ENCODE measurements at regions not wholly inside any gene's neighbourhood (a gene's known extent, or its start where the extent isn't known, plus 50 kb on each side); places are given as distances from the start of the nearest gene placed in this dataset.

GRCh38 chr1:76786222-76786621, 81.1 kb upstream of the ST6GALNAC5 start:
- Mint-ChIP-seq H3K27ac (ENCODE audit: unreplicated experiment) (no peak overlapping the region), H3K36me3 (ENCODE audit: insufficient read depth, unreplicated experiment) (no peaks in the 10 kb centered on the region), H3K9me3 (ENCODE audit: low read depth, unreplicated experiment) (peaks cover 3% of the 10 kb centered on the region), H3K4me1 (ENCODE audit: low read depth, unreplicated experiment) (no peaks in the 10 kb centered on the region), H3K27me3 (ENCODE audit: unreplicated experiment) (no peaks in the 10 kb centered on the region), H3K4me3 (ENCODE audit: low read depth, unreplicated experiment) (no peak overlapping the region)
- DNase-seq = no peak
- BruUV-seq (replicated peaks) = no TSS peak
- intact Hi-C loops (cut with micrococcal nuclease; ENCODE audit: unreplicated experiment) = no loop called here
- TF ChIP-seq, protein P1, sequence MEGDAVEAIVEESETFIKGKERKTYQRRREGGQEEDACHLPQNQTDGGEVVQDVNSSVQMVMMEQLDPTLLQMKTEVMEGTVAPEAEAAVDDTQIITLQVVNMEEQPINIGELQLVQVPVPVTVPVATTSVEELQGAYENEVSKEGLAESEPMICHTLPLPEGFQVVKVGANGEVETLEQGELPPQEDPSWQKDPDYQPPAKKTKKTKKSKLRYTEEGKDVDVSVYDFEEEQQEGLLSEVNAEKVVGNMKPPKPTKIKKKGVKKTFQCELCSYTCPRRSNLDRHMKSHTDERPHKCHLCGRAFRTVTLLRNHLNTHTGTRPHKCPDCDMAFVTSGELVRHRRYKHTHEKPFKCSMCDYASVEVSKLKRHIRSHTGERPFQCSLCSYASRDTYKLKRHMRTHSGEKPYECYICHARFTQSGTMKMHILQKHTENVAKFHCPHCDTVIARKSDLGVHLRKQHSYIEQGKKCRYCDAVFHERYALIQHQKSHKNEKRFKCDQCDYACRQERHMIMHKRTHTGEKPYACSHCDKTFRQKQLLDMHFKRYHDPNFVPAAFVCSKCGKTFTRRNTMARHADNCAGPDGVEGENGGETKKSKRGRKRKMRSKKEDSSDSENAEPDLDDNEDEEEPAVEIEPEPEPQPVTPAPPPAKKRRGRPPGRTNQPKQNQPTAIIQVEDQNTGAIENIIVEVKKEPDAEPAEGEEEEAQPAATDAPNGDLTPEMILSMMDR (IDR thresholded peaks at IDR 0.05; ENCODE audit: unreplicated experiment) = no peak
- CTCF ChIA-PET = no interaction called here

DNA sequence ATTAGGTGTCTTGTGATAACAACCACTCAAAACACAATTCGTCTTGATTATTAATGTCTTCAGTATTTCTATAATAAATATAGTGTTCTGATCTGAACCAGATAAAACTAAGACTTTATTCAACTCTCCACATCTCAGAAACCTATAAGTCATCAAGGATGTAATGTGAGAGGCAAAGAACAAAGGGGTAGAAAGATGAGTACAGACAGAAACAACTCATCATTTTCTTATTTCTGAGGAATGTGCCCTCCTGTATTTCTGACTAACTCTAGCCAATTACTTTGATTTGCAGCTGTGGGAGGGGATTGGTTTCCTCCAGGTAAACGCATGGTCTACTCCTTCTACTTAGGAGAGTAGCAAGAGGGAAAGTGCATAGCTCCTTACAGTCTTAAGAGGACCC, 73.7 kb upstream of the ST6GALNAC5 start:
- Mint-ChIP-seq H3K27me3 (ENCODE audit: unreplicated experiment) (no peaks in the 10 kb centered on the region), H3K27ac (ENCODE audit: unreplicated experiment) (no peak overlapping the region), H3K4me3 (ENCODE audit: low read depth, unreplicated experiment) (no peak overlapping the region), H3K36me3 (ENCODE audit: insufficient read depth, unreplicated experiment) (no peaks in the 10 kb centered on the region), H3K4me1 (ENCODE audit: low read depth, unreplicated experiment) (no peaks in the 10 kb centered on the region), H3K9me3 (ENCODE audit: low read depth, unreplicated experiment) (no peaks in the 10 kb centered on the region)
- intact Hi-C loops (cut with micrococcal nuclease; ENCODE audit: unreplicated experiment) = no loop called here
- DNase-seq = no peak
- CTCF ChIA-PET = interaction anchor here (0.6 kb wide), 1 partner anchor 62 kb away, joined by 3 read pairs; no protein-coding TSS in a partner anchor
- no TSS peak for BruUV-seq (replicated peaks)
- TF ChIP-seq, protein P1 (IDR thresholded peaks at IDR 0.05; ENCODE audit: unreplicated experiment) = no peak

GRCh38 chr1:76799700-76800099, 67.6 kb upstream of the ST6GALNAC5 start:
- TF ChIP-seq, protein P1 (IDR thresholded peaks at IDR 0.05; ENCODE audit: unreplicated experiment) = no peak
- H3K27me3 Mint-ChIP-seq (ENCODE audit: unreplicated experiment) = peaks cover 11% of the 10 kb centered on the region
- CTCF ChIA-PET = no interaction called here
- no peaks in the 10 kb centered on the region for H3K4me1 Mint-ChIP-seq (ENCODE audit: low read depth, unreplicated experiment)
- BruUV-seq (replicated peaks) = no TSS peak
- intact Hi-C loops (cut with micrococcal nuclease; ENCODE audit: unreplicated experiment) = no loop called here
- H3K9me3 Mint-ChIP-seq (ENCODE audit: low read depth, unreplicated experiment) = no peaks in the 10 kb centered on the region
- no peaks in the 10 kb centered on the region for H3K36me3 Mint-ChIP-seq (ENCODE audit: insufficient read depth, unreplicated experiment)
- H3K27ac Mint-ChIP-seq (ENCODE audit: unreplicated experiment) = no peak overlapping the region
- no peak for DNase-seq
- H3K4me3 Mint-ChIP-seq (ENCODE audit: low read depth, unreplicated experiment) = no peak overlapping the region

DNA sequence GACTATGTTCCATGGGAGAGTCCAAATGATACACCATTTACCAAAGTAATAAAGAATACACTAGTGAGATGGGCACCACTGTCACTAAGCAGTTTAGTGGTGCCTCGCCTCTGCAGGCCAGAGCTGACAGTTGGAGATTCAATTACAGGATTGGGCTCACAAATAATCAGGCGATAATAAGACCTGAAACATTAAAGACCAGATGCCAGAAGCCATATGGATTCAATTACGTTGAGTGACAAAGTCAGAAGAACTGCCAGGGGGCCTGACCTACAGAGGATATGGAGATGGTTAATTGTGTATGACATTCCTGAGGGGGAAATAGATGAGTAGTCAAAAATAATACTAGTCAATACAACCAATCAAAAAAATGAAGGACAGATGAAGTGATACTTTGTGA, 65.2 kb upstream of the ST6GALNAC5 start:
- TF ChIP-seq, protein P1 (IDR thresholded peaks at IDR 0.05; ENCODE audit: unreplicated experiment) = no peak
- no peaks in the 10 kb centered on the region for H3K36me3 Mint-ChIP-seq (ENCODE audit: insufficient read depth, unreplicated experiment)
- CTCF ChIA-PET = no interaction called here
- BruUV-seq (replicated peaks) = no TSS peak
- no peaks in the 10 kb centered on the region for H3K4me1 Mint-ChIP-seq (ENCODE audit: low read depth, unreplicated experiment)
- intact Hi-C loops (cut with micrococcal nuclease; ENCODE audit: unreplicated experiment) = no loop called here
- no peak overlapping the region for H3K27ac Mint-ChIP-seq (ENCODE audit: unreplicated experiment)
- H3K9me3 Mint-ChIP-seq (ENCODE audit: low read depth, unreplicated experiment) = no peaks in the 10 kb centered on the region
- peaks cover 11% of the 10 kb centered on the region for H3K27me3 Mint-ChIP-seq (ENCODE audit: unreplicated experiment)
- H3K4me3 Mint-ChIP-seq (ENCODE audit: low read depth, unreplicated experiment) = no peak overlapping the region
- DNase-seq = no peak

All from Calu3 (cell line).